NCI-H1105 treated with DMSO at 0.1 percent for 48 hours (cell line): ENCODE measurements at regions not wholly inside any gene's neighbourhood (a gene's known extent, or its start where the extent isn't known, plus 50 kb on each side); places are given as distances from the start of the nearest gene placed in this dataset.

Source experiments
- DNase-seq: peaks from one replicate; lab custom pipeline; 2025; lab: John Stamatoyannopoulos, UW

GRCh38 chr10:36366843-36367242 lies 724.7 kb upstream of the FZD8 start:
- DNase-seq, result no peak

DNA sequence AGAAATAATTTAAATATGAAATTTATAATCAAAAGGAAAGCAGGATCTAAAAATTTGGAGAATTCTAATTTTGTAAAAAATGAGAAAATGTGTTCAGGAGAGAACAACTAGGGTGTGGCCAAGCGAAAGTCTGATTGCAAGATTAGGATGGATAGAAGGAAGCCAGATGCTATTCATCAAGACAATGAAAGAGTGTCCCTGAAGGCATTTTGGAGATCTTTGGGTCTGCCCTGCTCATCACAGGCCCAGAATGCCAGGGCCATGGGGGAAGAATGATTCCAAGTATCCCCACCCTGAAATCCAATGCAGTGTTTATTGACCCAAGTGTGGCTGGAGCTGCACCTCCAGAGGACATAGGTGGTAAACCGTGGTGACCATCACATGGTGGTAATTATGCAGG lies 724.0 kb upstream of the FZD8 start:
- DNase-seq, result no peak

DNA sequence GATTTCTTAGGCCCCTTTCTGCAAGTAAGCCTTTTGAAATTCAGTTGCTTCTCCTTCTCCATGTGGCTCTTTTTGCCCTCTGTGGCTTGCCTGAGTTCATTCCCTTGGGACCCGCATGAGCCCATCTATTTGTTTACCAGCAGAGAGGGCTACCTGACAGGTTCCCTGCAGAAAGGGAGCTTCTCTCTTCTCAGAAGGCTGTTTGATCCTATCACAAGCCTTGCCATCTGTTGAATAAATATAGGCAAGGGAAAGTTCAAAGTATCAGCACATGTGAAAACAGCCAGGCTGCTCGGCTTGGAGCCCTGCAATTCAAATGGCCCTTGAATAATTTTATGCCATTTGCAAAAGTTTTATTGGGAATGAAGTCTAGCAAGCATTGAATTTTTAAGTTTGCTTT lies 720.2 kb upstream of the FZD8 start:
- DNase-seq, result no peak

DNA sequence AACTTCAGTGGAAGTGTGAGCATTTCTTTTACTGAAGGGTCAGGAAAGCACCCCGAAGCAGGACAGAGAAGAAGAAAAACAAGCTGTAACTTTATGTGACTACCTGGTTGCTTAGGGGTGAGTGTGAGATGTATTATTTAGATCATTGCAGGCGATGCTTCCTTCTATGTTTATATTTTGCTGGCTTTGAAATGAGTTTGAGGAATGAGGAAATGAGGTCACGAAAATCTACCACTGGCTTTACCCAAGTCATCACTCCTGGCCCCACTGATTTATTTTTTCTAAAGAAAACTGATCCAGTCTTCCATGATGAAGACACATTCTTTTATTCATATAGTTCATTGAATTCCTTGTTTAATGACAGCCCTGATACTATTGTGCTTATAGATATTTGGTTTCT lies 716.6 kb upstream of the FZD8 start:
- DNase-seq, result no peak

DNA sequence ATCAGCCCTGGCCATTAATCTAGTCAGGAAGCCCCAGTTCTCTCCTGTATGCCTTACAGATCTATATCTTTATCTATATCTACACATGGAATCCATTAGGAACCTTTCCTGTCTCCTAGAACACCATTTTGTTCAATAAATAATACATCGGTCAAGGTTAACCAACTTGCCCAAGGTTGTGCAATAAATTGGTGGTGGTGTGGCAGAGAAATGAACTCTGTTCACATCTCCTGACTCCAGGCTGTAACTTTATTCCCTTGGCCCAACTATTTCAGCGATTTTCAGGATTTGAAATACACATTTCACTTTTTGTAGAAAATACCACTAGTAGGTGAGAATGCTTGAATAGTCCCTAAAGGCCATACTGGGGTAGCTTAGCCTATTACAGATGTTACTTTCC lies 712.5 kb upstream of the FZD8 start:
- no peak for DNase-seq

- no peak for DNase-seq
Observed at GRCh38 chr10:36351159-36351558, 709.1 kb upstream of the FZD8 start.

DNA sequence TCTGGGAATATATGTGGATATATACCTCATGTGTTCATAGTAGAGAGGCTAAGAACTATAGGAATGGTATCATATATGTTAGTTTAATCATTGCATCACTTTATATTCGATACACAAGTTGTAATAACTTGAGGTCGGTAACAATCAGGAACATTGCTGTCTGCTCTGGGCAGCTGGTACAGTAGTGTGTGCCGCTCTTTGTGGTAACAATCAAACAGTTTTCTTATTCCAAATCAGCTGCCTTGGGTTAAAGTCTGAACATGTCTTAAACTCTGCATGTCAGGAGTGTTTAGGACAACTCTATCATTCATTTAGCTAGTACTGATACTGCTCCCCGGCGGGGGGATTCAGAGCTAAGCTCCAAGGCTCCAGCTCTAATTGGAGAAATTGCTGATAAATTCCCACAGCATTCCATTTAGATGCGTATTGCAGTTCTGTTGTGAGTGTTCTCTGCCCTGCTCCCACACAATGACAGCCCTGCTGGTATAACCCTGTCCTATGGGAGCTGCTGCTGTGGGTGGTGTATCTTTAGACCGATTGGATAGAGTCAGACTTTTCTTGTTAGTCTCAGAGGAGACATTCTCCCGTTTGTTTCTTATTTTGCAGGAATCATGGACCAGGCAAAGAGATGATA lies 707.5 kb upstream of the FZD8 start:
- no peak for DNase-seq

DNA sequence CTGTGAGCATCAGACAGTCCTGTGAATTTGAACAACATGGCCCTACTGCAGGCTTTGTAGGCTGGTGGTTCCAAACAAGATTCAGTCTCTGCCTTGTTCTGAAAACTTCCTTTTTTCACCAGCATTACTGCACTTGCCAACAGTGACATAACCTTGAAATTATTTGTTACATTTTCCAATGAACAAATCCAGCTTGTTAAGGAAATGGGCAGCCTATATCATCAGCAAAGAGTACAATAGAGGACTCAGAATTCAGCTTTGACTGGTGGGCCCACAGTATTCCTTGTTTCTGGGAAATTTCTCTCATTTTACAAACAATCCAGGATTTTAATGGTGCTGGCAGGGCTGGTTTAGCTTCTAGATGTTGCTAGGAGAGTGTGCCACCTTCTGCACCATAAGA lies 703.7 kb upstream of the FZD8 start:
- no peak for DNase-seq

- DNase-seq, result no peak
Observed at GRCh38 chr10:36345175-36345533, 703.1 kb upstream of the FZD8 start.

DNA sequence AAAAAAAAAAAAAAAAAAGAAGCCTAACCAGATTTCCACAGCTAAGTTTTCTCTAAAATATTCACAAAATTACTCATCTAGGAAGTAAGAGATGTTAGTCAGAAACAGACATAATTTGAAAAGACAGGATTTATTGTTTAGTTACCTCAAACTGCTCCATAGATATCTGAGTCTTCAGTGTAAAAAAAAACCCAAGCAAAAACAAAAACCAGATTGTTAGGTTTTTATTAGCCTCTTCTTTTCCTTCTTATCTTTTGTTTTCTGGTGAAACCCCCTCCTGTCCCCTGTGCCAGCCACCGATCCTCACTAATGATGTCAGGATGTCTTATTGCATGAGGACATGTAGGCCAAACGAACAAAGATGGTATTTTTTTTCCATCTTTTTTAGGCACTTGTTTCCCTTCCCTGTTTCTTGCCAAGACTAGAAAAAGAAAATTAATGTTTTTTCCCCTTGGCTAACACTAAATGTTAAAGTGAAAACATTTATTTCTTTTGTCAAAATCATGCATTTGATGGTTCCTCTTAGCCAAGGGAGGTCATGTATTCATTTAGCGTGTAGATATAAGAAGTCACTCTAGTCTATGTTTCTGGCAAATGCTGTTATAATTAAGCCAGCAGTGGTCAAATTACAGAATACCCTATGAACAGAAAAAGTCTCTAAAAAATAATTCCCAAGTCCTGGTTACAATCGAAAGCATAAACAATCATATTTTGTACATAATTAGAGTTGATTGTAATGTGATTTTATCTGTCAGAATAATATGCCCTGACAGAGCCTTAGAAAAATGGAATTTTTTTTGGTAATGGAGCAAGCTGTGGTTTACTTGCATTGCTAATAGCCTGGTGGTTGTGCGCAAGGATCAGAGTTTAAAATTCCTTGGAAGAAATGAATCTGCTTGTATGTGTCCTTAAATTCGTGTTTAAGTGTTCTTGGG lies 702.4 kb upstream of the FZD8 start:
- DNase-seq, result no peak

DNA sequence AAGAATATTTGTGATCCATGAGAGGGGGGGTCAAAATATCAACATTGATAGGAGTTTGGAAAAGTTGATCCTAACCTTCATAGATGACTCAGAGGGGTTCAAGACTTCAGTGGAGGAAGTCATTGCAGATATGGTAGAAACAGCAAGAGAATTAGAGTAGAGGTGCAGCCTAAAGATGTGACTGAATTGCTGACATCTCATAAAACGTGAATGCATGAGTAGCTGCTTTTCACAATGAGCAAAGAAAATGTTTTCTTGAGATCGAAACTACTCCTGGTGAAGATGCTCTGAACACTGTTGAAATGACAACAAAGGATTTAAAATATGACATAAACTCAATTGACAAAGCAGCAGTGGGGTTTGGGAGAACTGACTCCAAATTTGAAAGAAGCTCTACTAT lies 700.7 kb upstream of the FZD8 start:
- DNase-seq, result no peak

GRCh38 chr10:36341471-36341870 lies 699.4 kb upstream of the FZD8 start:
- no peak for DNase-seq

DNA sequence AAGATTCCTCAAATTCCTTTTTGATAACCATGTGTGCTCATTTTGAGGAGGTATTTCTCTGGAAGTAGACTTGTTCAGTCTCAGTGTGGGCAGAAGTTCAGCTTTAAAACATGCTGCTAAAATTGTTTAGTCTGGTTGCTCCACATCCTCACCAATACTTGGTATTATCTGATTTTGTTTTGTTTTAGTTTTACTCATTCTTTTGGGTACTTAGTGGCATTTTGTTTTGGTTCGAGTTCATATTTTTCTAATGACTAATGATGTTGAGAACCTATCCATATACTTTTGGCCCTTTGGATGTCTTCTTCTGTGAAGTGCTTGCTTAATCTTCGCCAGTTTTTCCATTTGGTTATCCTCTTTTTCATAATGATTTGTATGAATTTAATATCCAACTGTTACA lies 694.2 kb upstream of the FZD8 start:
- no peak for DNase-seq

DNA sequence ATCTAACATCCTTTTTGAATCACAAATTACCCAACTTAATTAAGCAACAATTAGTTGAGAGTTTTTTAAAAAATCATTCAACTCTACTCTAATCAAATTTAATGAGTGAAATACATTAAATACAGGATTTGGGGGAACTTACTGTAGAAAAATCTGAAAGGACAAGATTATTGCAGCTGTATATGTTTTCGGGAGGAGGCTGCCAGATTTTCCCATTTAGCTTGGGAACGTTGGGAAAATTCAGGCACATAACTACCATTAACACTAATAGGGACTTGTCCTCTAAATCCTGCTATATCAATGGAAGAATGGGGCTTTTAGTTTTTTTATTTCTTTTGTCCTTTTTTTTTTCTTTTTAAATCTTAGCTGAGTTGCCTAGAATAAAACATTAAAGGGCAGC lies 691.4 kb upstream of the FZD8 start:
- no peak for DNase-seq

- no peak for DNase-seq
Observed at GRCh38 chr10:36332926-36333325, 690.8 kb upstream of the FZD8 start.

DNA sequence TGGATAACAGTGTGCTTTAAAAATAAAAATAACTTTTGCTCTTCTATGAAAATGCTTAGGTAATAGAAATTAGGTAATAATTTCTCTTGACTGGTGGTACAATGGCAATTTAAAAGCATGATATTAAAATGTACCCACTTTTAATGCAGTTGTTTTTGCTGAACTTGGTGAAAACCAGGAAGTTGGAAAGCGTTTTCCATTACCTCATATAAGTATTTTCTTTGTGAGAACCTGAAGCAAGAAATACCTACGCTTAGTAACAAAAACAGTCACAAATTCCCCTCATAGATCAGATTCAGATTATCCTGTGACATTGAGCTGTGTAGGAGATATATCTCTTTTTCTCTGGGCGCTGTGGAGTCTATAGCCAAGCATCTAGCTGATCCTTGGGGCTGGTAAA lies 689.0 kb upstream of the FZD8 start:
- no peak for DNase-seq

- DNase-seq, result no peak
Observed at GRCh38 chr10:36325815-36326214, 683.7 kb upstream of the FZD8 start.

GRCh38 chr10:36324831-36325230 lies 682.7 kb upstream of the FZD8 start:
- no peak for DNase-seq

DNA sequence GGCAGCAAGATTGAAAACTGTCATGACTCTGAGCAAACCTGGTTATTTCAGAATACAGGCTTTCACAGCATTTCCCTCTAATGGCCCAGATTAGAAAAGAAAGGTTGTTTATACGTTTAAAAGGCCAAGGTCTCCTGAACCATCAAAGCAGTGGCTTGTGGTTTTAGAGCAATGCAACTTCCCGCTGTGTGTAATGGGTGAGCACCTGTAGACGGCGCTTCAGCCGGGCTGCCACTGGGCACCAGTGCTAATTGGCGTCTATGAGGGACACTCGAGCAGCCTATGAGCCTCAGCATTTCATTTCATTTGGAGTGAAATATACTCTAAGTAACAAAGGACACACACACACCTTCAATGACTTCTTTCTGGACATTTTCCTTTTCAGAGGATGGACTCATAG lies 671.0 kb upstream of the FZD8 start:
- no peak for DNase-seq

GRCh38 chr10:36303896-36304295 lies 661.8 kb upstream of the FZD8 start:
- DNase-seq, result no peak

GRCh38 chr10:36302086-36302485 lies 660.0 kb upstream of the FZD8 start:
- DNase-seq, result no peak

GRCh38 chr10:36301539-36301938 lies 659.4 kb upstream of the FZD8 start:
- DNase-seq, result no peak

DNA sequence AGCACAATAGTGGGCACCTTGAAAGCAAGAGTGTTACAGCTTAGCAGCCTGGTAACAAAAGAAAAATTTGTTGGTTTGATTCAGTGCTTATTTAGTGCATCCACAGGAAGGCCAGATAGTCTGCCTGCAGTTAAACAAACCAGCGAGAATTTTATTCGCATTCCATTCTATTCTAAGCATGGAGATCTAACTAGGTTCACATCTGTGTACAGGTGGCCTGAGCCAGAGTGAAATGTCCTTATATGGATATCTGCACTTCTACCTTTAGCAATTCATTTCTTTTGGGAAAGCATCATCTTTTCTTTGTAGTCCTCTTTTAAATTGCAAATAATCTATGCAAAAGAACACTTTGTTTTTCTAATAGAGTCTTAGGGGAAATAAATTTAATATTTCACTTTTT lies 659.0 kb upstream of the FZD8 start:
- no peak for DNase-seq

DNA sequence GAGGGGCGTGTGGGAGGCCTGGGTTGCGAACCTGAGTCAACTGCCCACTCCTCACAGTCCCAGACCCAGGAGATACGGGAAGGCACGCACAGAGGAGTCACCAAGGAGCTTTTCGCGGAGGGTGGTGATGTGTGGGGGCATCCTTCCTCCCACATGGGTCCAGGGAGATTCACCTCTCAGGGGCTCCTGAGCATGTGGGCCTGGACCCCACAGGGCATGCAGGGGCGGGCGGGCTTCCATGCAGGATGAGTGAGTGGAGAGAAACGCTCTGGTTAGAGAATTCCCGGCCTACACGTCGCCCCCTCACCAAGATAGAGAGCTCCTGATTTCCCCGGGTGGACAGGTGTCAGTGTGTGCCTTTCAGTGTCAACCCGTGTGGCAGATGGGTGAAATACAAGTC lies 641.7 kb upstream of the FZD8 start:
- DNase-seq, result no peak
